NCI-H526 treated with DMSO at 0.1 percent for 48 hours (cell line): ENCODE measurements at regions not wholly inside any gene's neighbourhood (a gene's known extent, or its start where the extent isn't known, plus 50 kb on each side); places are given as distances from the start of the nearest gene placed in this dataset.

Experiments
- DNase-seq: peaks from one replicate; lab custom pipeline; 2025; lab: John Stamatoyannopoulos, UW

GRCh38 chr11:112751329-112751728, 209.9 kb upstream of the NCAM1 start:
- no peak for DNase-seq

- no peak for DNase-seq
Measured at GRCh38 chr11:112751772-112752171, 209.4 kb upstream of the NCAM1 start.

DNA sequence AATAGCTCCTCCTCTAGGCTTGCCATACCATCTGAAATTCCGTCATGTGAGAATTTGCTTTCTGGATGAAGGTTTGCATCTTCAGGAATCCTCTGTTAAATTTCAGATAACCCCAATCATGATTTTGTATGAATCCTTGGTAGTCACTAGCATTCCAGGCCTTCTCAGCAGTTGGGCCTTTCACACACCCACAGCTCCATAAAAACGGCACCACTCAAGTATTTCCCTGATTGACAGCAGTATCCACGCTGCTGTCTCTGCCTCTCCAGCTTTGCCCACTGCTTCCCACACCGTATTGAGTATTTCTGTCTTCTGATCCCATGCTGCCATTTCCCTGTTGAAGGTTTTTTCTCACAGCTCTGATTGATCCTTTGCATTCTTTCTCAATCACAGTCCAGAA, 208.7 kb upstream of the NCAM1 start:
- no peak for DNase-seq

- no peak for DNase-seq
Measured at GRCh38 chr11:112753706-112754105, 207.5 kb upstream of the NCAM1 start.

- no peak for DNase-seq
Measured at GRCh38 chr11:112759418-112759817, 201.8 kb upstream of the NCAM1 start.

DNA sequence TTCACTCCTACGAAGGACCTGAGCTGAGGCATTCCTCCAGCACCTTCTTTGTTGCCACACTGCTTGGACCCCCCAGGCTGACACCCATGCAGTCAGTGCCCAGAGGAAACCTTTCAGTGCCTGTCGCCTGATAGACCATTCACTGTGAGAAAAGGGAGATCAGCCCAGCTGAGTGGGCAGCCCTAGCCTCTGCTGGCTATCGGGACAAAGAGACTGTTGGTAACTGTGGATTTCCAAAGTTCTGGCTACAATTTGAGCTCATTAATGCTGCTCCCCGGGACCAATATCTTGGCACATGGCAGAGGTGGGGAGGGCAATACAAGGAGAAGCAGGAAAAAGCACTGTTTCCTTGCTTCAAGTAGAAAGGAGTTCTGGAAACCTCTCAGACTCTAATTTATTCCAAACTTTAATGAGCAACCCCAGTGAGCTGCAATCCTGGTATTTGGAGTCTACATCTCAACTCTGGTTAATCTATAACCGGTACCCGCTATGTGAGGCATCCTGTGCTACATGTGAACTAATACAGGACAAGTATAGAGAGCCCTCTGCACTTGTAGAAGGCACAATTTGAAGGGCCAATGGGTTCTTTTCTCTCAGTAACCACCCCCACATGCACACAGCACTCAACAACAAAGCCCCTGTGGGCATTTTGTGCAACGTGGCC, 200.7 kb upstream of the NCAM1 start:
- DNase-seq: no peak

DNA sequence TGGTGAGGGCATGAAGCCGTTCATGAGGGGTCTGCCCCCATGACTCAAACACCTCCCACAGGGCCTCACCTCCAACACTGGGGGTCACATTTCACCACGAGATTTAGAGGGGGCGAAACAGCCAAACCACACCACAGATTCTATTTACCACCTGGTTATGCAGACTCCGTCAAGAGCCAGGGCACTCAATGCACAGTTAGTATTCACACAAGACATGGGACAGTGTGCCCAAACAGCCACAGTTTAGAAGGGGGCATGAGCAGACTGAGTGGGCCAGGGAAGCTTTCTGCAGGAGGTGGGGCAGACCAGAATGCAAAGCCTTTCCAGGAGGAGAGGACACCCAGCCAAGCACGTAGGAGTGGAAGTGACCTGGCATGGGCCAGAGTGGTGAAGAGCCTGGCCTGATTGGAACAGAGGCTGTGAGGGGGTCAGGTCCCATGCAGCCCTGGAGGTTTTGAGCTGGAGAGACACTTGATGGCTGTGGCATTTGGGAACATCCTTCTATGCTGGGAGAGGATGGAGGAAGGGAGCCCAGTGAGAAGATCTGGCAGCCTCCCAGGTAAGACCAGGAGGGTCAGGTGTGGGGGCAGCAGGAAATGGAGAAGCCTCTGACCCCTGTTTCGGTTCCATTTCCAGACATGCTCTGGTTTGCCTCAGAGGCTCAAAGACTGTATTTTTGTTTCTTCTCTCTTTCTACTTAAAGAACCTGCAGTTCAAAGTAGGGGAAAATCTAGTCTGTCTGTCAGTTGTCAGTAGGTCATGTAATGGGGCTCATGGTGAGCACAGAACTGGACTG, 199.1 kb upstream of the NCAM1 start:
- no peak for DNase-seq

- DNase-seq: no peak
Measured at GRCh38 chr11:112762707-112763090, 198.5 kb upstream of the NCAM1 start.

DNA sequence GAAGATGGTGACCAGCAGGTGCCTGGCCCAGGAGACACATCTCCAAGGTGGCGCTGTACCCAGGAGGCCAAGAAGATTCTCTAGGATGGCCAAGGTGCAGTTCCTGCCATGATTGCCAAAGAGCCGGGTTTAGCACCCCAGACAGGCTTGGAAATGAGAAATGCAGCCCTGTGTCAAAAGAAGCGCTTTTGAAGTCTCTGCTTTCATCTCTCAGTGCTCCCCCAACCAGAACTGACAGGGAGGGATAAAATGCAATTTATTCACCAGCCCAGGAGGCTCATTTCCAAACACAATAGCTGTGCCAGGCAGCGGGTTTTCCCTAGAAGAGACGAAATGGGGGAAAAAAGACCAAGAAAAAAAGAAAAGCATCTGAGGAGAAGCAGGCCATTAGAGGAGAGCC, 195.9 kb upstream of the NCAM1 start:
- no peak for DNase-seq

DNA sequence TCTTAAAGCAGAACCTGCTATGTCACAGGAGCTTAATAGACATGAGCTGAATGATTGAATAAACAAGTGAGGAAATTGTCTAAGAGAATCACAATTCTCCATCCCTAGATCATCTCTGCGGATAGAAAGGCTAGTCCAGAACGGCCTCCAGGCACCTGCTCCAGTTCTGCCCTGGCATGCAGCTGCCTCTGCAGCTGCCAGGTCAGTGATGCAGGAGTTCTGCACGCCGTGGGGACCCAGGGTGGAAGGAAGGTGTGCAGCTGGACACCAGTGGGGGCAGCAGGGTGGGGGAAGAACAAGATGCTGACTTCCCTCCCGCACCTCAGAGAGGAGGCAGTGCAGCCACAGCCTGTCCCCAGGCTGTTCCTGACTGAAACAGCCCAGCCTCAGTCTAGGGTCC, 192.1 kb upstream of the NCAM1 start:
- no peak for DNase-seq

- no peak for DNase-seq
Measured at GRCh38 chr11:112769584-112769983, 191.6 kb upstream of the NCAM1 start.

DNA sequence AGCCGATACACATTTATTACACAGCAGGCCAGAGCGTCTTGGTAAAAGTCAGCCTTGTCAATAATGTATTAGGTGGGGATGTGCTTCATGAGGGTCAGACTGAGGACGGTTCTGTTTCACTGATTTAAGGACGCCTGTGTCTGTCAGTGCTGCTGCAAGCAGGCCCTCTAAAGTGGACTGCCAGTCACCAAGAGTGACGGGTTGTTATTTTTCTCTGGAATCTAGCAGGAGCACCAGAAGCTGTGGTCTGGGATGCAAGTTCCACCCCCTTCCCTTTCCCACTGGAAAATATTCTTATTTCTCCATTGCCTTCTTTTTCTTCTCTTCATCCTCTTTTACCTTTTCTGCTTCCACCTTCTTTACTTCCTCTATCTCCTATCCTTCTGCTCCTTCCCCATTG, 191.2 kb upstream of the NCAM1 start:
- no peak for DNase-seq

DNA sequence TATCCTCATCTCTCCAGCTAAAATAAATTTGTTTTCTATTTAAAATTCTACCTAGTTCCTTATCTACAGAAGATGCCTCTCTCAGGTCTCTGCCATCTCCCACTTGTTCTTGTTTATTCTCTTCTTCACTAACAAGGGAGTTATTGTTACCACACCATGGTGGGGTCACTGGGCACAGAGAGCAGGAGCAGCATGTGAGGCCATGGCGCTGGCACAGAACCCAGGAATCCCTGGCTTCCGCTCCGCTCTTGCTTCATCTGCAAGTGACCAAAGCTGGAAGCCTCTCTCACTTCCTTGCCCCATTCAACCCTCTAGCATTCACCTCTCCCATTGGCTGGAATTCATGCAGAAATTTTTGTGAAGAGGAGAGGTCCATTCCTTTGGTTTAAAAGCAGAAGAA, 190.7 kb upstream of the NCAM1 start:
- DNase-seq: no peak

DNA sequence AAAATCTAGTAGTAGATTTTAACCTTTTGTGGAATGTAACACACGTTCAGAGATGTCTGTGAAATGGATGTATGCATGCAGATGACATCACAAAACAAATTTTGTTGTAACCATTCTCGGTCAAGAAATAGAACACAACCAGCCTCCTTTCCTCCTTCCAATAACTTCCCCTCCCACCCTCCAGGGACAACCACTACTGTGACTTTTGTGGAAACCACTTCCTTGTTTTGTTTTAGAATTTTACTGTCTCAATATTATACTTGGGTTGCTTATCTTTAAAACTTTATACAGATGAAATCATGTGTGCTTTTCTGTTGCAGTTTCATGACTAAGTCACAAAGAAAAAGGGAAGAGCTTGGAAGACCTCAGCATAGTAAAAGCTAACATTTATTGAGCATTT, 189.4 kb upstream of the NCAM1 start:
- DNase-seq: no peak

GRCh38 chr11:112773264-112773663, 188.0 kb upstream of the NCAM1 start:
- DNase-seq: no peak

DNA sequence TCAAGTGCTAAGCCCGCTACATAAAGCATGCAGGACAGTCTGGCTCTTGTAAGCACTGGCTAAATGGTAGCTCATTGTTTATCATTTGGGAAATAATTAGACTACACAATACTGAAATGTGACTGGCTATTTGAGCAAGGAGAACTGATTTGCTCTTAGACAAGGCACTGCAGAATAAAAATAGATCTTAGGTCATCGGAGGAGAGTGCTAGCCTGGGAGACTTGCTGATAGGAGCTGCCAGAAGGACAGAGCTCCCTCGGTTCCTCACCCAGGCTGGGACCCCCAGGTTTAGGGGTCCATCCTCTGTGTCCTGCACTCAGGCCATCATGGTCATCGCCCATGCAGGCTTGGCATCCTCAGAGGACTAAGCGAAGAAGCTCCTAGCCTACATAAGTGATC, 184.4 kb upstream of the NCAM1 start:
- DNase-seq: no peak

DNA sequence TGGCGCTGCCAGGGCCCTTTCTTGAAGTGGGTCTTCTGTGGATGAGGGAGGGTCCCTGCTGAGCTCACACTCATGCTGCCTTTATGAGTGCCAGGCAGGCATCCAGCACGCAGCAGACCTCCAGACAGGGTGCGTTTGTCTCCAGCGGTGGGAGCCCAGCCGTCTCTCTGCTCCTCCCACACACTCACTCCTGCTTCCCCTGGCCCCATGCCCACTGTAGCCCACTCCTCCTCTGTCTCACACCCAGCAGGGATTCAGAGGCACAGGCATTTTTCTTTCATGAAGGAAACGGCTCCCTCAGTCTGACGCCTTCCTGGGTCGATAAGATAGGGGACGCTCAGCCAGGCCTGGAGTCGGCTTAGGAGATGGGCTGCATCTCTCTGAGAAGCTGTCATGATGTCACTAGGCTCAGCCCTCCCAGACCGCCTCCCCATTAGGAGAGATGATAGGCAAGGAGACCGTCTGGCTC, 183.9 kb upstream of the NCAM1 start:
- no peak for DNase-seq

GRCh38 chr11:112778091-112778876, 182.9 kb upstream of the NCAM1 start:
- no peak for DNase-seq

DNA sequence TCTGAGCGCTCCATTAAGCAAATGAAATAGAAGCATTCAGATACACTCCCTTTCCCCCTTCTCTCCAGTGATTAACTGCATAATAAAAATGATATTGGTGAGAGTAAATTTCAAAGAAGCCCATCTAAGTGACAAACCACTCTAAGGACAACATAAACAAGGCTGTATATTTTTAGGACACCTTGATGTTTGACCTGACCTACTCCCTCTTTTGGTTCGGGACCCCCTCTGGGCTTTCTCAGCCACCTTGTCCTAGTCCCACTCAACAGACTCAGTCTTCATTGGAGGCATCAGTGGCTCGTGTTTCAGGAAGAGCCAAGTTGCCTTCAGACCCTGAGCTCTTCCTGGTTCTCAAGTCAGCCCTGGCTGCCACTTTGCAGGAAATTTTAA, 182.3 kb upstream of the NCAM1 start:
- no peak for DNase-seq

- DNase-seq: no peak
Measured at GRCh38 chr11:112780351-112781087, 180.7 kb upstream of the NCAM1 start.

DNA sequence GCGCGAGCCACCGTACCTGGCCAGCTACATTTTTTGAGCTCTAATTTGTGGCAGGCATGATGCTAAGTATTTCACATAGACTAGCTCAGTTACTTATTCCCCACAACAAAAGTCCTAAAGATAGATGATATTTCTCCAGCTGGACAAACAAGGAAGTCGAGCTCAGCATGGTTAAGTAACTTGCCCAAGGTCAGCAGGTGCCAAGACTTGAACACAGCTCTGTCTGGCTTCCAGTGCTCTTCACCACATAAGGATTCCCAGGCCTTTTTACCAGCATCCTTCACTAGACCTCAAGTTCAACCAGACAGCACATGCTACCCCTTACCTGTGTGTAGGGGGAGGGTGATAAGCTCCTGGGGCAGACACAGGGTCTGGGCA, 177.3 kb upstream of the NCAM1 start:
- DNase-seq: no peak

DNA sequence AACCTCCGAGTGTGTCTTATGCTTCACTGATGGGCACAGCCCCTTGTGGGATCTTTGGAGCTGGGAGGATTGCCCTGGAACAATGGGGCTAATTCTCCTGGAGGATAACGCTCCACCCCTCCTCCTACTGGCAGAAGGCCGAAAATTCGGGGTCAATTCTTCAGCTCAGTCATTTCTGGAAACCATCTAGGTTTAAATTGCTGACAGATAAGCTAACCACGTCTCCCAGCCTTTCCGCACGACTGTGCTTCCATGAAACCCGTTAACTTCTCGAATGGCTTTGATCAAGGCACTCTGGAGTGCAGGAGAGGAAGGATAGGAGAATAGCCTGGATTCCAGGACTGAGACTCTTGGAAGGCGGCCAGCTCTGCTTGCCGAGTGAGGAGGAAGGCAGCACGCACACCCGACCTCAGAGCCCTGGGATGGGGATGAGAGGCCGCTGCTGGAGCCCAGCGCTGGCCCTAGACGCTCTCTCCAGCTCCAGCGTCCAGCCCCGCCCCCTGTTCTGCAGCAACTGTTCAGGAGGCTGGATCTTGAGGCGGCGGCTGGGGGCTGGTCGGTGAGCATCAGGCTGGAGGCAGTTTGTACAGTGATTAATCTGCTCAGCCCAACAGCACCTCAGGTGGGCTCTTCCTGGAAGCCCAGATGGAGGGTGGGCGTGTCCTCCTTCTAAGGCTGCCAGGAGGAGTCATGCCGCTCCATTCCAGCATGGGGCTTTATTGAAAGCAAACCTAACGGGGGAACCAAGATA, 176.7 kb upstream of the NCAM1 start:
- no peak for DNase-seq
